WTC11 (cell line): ENCODE measurements at regions not wholly inside any gene's neighbourhood (a gene's known extent, or its start where the extent isn't known, plus 50 kb on each side); places are given as distances from the start of the nearest gene placed in this dataset.

Experiments
- ATAC-seq: fragments of 200-7000 bp; cut with Tn5 transposase; 2 replicates; pipeline ENCODE4 v1.10.0; 2021; ENCODE audit warnings: mild to moderate bottlenecking, moderate library complexity
- CTCF ChIA-PET: fragments of 300-600 bp; sonication (Branson Sonifier 250); formaldehyde crosslinking; loops from one replicate; lab custom pipeline; 2021; ENCODE audit warnings: antibody characterized with exemption; lab: Charles Lee
- POLR2A ChIA-PET: fragments of 350-600 bp; sonication (Branson Sonifier 250); formaldehyde crosslinking; loops from one replicate; lab custom pipeline; 2021; ENCODE audit warnings: antibody characterized with exemption; lab: Charles Lee
- DNase-seq: peaks from one replicate; pipeline ENCODE4 v3.0.0; 2021; ENCODE audit warnings: low spot score
- H3K27ac Mint-ChIP-seq: 2 replicates; pipeline ENCODE4 v1.8.0; 2021; ENCODE audit warnings: mixed read lengths
- H3K27me3 Mint-ChIP-seq: 2 replicates; pipeline ENCODE4 v1.8.0; 2021; ENCODE audit warnings: low read depth, mild to moderate bottlenecking, moderate library complexity, mixed read lengths
- H3K36me3 Mint-ChIP-seq: 2 replicates; pipeline ENCODE4 v1.8.0; 2021; ENCODE audit warnings: mixed read lengths
- H3K4me1 Mint-ChIP-seq: 2 replicates; pipeline ENCODE4 v1.8.0; 2022; ENCODE audit warnings: mixed read lengths
- H3K4me3 Mint-ChIP-seq: 2 replicates; pipeline ENCODE4 v1.8.0; 2021; ENCODE audit warnings: mild to moderate bottlenecking, moderate library complexity, mixed read lengths
- H3K9me3 Mint-ChIP-seq: 2 replicates; pipeline ENCODE4 v1.8.0; 2021; ENCODE audit warnings: mixed read lengths
- ATF6 ChIP-seq: sonication (generic); formaldehyde crosslinking; IDR thresholded peaks from 2 replicates; pipeline ENCODE4 v1.8.1; 2023; ENCODE audit warnings: mild to moderate bottlenecking, missing genetic modification reagents
- ELF4 ChIP-seq: sonication (generic); formaldehyde crosslinking; IDR thresholded peaks from 2 replicates; pipeline ENCODE4 v1.8.1; 2022; ENCODE audit warnings: low read depth, mild to moderate bottlenecking, moderate library complexity, missing genetic modification reagents
- ESRRA ChIP-seq: sonication (generic); formaldehyde crosslinking; IDR thresholded peaks from 2 replicates; pipeline ENCODE4 v1.8.1; 2022; ENCODE audit warnings: mild to moderate bottlenecking, missing genetic modification reagents, borderline replicate concordance
- ETV6 ChIP-seq: sonication (generic); formaldehyde crosslinking; IDR thresholded peaks from 2 replicates; pipeline ENCODE4 v1.8.1; 2022; ENCODE audit warnings: mild to moderate bottlenecking, missing genetic modification reagents
- FOXJ3 ChIP-seq: sonication (generic); formaldehyde crosslinking; IDR thresholded peaks from 2 replicates; pipeline ENCODE4 v1.9.0; 2021; ENCODE audit warnings: missing genetic modification reagents, mild to moderate bottlenecking, borderline replicate concordance
- GABPB1 ChIP-seq: sonication (generic); formaldehyde crosslinking; IDR thresholded peaks from 2 replicates; pipeline ENCODE4 v1.8.1; 2023; ENCODE audit warnings: mild to moderate bottlenecking, missing genetic modification reagents
- GRHL2 ChIP-seq: fragments of 250-450 bp; sonication (Bioruptor Pico); IDR thresholded peaks from 2 replicates; pipeline ENCODE4 v1.8.0; 2022; ENCODE audit warnings: mild to moderate bottlenecking, moderate library complexity; ENCODE audit not compliant: insufficient replicate concordance, severe bottlenecking
- JAZF1 ChIP-seq: fragments of 250-450 bp; sonication (Bioruptor Pico); IDR thresholded peaks from 2 replicates; pipeline ENCODE4 v1.9.0; 2021; ENCODE audit warnings: moderate library complexity, mild to moderate bottlenecking, inconsistent platforms
- NFATC4 ChIP-seq: fragments of 250-450 bp; sonication (Bioruptor Pico); IDR thresholded peaks from 2 replicates; pipeline ENCODE4 v1.9.0; 2021; ENCODE audit warnings: mild to moderate bottlenecking
- NFE2L1 ChIP-seq: sonication (generic); formaldehyde crosslinking; IDR thresholded peaks from 2 replicates; pipeline ENCODE4 v1.8.1; 2023; ENCODE audit warnings: missing genetic modification reagents
- OVOL2 ChIP-seq: fragments of 250-450 bp; sonication (Bioruptor Pico); IDR thresholded peaks from 2 replicates; pipeline ENCODE4 v1.9.0; 2021; ENCODE audit warnings: mild to moderate bottlenecking, borderline replicate concordance
- RORB ChIP-seq: fragments of 250-450 bp; sonication (Bioruptor Pico); IDR thresholded peaks from 2 replicates; pipeline ENCODE4 v1.9.0; 2021; ENCODE audit warnings: mild to moderate bottlenecking
- SOX15 ChIP-seq: fragments of 250-450 bp; sonication (Bioruptor Pico); IDR thresholded peaks from 2 replicates; pipeline ENCODE4 v1.9.0; 2021; ENCODE audit warnings: mild to moderate bottlenecking
- TEAD4 ChIP-seq: sonication (generic); formaldehyde crosslinking; IDR thresholded peaks from 2 replicates; pipeline ENCODE4 v1.8.0; 2022; ENCODE audit warnings: mild to moderate bottlenecking, missing genetic modification reagents
- ZNF138 ChIP-seq: sonication (generic); formaldehyde crosslinking; conservative IDR thresholded peaks from 2 replicates; pipeline ENCODE4 v1.8.1; 2022; ENCODE audit warnings: mild to moderate bottlenecking, moderate library complexity, missing genetic modification reagents
- ZNF219 ChIP-seq: sonication (generic); formaldehyde crosslinking; IDR thresholded peaks from 2 replicates; pipeline ENCODE4 v1.8.0; 2023; ENCODE audit warnings: missing genetic modification reagents, mild to moderate bottlenecking, borderline replicate concordance
- ZNF263 ChIP-seq: sonication (generic); formaldehyde crosslinking; IDR thresholded peaks from 2 replicates; pipeline ENCODE4 v1.8.1; 2022; ENCODE audit warnings: low read depth, mild to moderate bottlenecking, moderate library complexity, missing genetic modification reagents
- ZNF425 ChIP-seq: fragments of 250-450 bp; sonication (Bioruptor Pico); conservative IDR thresholded peaks from 2 replicates; pipeline ENCODE4 v1.9.0; 2021; ENCODE audit warnings: mild to moderate bottlenecking
- TF ChIP-seq, protein P1 (sequence below): sonication (generic); formaldehyde crosslinking; IDR thresholded peaks from 2 replicates; pipeline ENCODE4 v1.8.0; 2022; ENCODE audit warnings: mild to moderate bottlenecking, missing genetic modification reagents
- TF ChIP-seq, protein P2 (sequence below): sonication (generic); formaldehyde crosslinking; IDR thresholded peaks from 2 replicates; pipeline ENCODE4 v1.8.1; 2023; ENCODE audit warnings: mild to moderate bottlenecking, missing genetic modification reagents
- TF ChIP-seq, protein P3 (sequence below): sonication (generic); formaldehyde crosslinking; IDR thresholded peaks from 2 replicates; pipeline ENCODE4 v1.8.1; 2022; ENCODE audit warnings: missing genetic modification reagents, borderline replicate concordance
- TF ChIP-seq, protein P4 (sequence below): sonication (generic); formaldehyde crosslinking; IDR thresholded peaks from 2 replicates; pipeline ENCODE4 v1.8.0; 2022; ENCODE audit warnings: mild to moderate bottlenecking, missing genetic modification reagents

- Mint-ChIP-seq H3K36me3 (no peaks in the 10 kb centered on the region), H3K27me3 (no peaks in the 10 kb centered on the region), H3K9me3 (no peaks in the 10 kb centered on the region), H3K4me3 (no peak overlapping the region), H3K4me1 (peaks cover 6% of the 10 kb centered on the region; the same call in 1 of the 2 replicates), H3K27ac (no peak overlapping the region)
- no peak for DNase-seq
- ChIA-PET CTCF (interaction anchor here (0.9 to 1.2 kb wide), 4 partner anchors 21 to 363 kb away, joined by 3 to 6 read pairs (median 6); no protein-coding TSS in a partner anchor), POLR2A (no interaction called here)
- ATAC-seq = no peak
- no peak for TF ChIP-seq TEAD4
- TF ChIP-seq GABPB1 = no peak
- TF ChIP-seq, protein P1, sequence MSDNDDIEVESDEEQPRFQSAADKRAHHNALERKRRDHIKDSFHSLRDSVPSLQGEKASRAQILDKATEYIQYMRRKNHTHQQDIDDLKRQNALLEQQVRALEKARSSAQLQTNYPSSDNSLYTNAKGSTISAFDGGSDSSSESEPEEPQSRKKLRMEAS = no peak
- TF ChIP-seq FOXJ3 (CRISPR knock-in tag) = no peak
- TF ChIP-seq, protein P2, sequence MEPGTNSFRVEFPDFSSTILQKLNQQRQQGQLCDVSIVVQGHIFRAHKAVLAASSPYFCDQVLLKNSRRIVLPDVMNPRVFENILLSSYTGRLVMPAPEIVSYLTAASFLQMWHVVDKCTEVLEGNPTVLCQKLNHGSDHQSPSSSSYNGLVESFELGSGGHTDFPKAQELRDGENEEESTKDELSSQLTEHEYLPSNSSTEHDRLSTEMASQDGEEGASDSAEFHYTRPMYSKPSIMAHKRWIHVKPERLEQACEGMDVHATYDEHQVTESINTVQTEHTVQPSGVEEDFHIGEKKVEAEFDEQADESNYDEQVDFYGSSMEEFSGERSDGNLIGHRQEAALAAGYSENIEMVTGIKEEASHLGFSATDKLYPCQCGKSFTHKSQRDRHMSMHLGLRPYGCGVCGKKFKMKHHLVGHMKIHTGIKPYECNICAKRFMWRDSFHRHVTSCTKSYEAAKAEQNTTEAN = no peak
- TF ChIP-seq GRHL2 (CRISPR knock-in tag) = no peak
- TF ChIP-seq SOX15 (CRISPR knock-in tag) = no peak
- TF ChIP-seq ZNF425 = no peak
These were observed 150.4 kb upstream of the SMLR1 start for GRCh38 chr6:130676773-130677144.

- Mint-ChIP-seq H3K27me3 (no peaks in the 10 kb centered on the region), H3K9me3 (no peaks in the 10 kb centered on the region), H3K4me1 (peaks cover 6% of the 10 kb centered on the region; the same call in 1 of the 2 replicates), H3K4me3 (no peak overlapping the region), H3K27ac (no peak overlapping the region), H3K36me3 (no peaks in the 10 kb centered on the region)
- ATAC-seq (no peak), DNase-seq (no peak)
- CTCF ChIA-PET = no interaction called here
- POLR2A ChIA-PET = no interaction called here
- TF ChIP-seq ELF4 (CRISPR knock-in tag) (no peak), ETV6 (CRISPR knock-in tag) (no peak), NFATC4 (CRISPR knock-in tag) (no peak), ZNF219 (CRISPR knock-in tag) (no peak), NFE2L1 (no peak), GABPB1 (no peak), ZNF263 (CRISPR knock-in tag) (no peak), OVOL2 (no peak), JAZF1 (no peak), ESRRA (CRISPR knock-in tag) (no peak), RORB (CRISPR knock-in tag) (no peak), ZNF138 (CRISPR knock-in tag) (no peak), ATF6 (CRISPR knock-in tag) (no peak)
- TF ChIP-seq, protein P3, sequence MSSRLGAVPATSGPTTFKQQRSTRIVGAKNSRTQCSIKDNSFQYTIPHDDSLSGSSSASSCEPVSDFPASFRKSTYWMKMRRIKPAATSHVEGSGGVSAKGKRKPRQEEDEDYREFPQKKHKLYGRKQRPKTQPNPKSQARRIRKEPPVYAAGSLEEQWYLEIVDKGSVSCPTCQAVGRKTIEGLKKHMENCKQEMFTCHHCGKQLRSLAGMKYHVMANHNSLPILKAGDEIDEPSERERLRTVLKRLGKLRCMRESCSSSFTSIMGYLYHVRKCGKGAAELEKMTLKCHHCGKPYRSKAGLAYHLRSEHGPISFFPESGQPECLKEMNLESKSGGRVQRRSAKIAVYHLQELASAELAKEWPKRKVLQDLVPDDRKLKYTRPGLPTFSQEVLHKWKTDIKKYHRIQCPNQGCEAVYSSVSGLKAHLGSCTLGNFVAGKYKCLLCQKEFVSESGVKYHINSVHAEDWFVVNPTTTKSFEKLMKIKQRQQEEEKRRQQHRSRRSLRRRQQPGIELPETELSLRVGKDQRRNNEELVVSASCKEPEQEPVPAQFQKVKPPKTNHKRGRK (CRISPR knock-in tag) = no peak
- TF ChIP-seq, protein P1 = no peak
- TF ChIP-seq, protein P4, sequence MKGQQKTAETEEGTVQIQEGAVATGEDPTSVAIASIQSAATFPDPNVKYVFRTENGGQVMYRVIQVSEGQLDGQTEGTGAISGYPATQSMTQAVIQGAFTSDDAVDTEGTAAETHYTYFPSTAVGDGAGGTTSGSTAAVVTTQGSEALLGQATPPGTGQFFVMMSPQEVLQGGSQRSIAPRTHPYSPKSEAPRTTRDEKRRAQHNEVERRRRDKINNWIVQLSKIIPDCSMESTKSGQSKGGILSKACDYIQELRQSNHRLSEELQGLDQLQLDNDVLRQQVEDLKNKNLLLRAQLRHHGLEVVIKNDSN (CRISPR knock-in tag) = no peak
These were observed 149.9 kb upstream of the SMLR1 start for GRCh38 chr6:130677312-130677711.
